ENCODE measurements at regions not wholly inside any gene's neighbourhood (a gene's known extent, or its start where the extent isn't known, plus 50 kb on each side); places are given as distances from the start of the nearest gene placed in this dataset.

GRCh38 chrX:113075521-113075920, 234.9 kb upstream of the AMOT start:
- no peak for TF ChIP-seq POLR2AphosphoS5 (IDR thresholded peaks at IDR 0.05)
- TF ChIP-seq CTCF (IDR thresholded peaks at IDR 0.05) = no peak
- no peak for TF ChIP-seq POLR2A (IDR thresholded peaks at IDR 0.05)
